IMR-90 (cell line): ENCODE measurements at regions not wholly inside any gene's neighbourhood (a gene's known extent, or its start where the extent isn't known, plus 50 kb on each side); places are given as distances from the start of the nearest gene placed in this dataset.
A peak's percentile ranks its signal among the peaks of the same experiment; 100 is the strongest.

Experiments
- ATAC-seq: fragments of 200-7000 bp; cut with Tn5 transposase; 2 replicates; pipeline ENCODE4 v1.9.1; 2020; ENCODE audit warnings: low read depth, mild to moderate bottlenecking, moderate library complexity
- BruUV-seq: library from RNA; stranded (reverse); fragments of 400-500 nt; replicated peaks from 2 replicates; lab custom pipeline; 2021; lab: Mats Ljungman, UMichigan
- CTCF ChIA-PET: fragments of 300-600 bp; formaldehyde crosslinking; extraction: SDS; loops from one replicate; lab custom pipeline; 2021; ENCODE audit warnings: antibody characterized with exemption; lab: Yijun Ruan, JAX
- POLR2A ChIA-PET: fragments of 300-600 bp; sonication (Branson Sonifier 250); formaldehyde crosslinking; loops from one replicate; lab custom pipeline; 2022; ENCODE audit warnings: antibody characterized with exemption; ENCODE audit not compliant: unreplicated experiment; lab: Charles Lee
- DNase-seq: peaks from one replicate; pipeline ENCODE4 v3.0.0; 2013
- H2AFZ ChIP-seq: replicated peaks from 2 replicates; pipeline ENCODE3; 2013; ENCODE audit warnings: low read length, mild to moderate bottlenecking; ENCODE audit not compliant: poor library complexity
- H2AK5ac ChIP-seq: 2 replicates; pipeline ENCODE4 v1.6.1; 2013; ENCODE audit warnings: low read depth, low read length, inconsistent platforms
- H2AK9ac ChIP-seq: replicated peaks from 2 replicates; pipeline ENCODE3; 2013; ENCODE audit warnings: mild to moderate bottlenecking, low read depth, low read length, moderate library complexity; ENCODE audit not compliant: poor library complexity
- H2BK120ac ChIP-seq: 2 replicates; pipeline ENCODE4 v1.6.1; 2013; ENCODE audit warnings: low read depth, low read length, inconsistent platforms
- H2BK15ac ChIP-seq: 3 replicates; pipeline ENCODE4 v1.6.1; 2013; ENCODE audit warnings: low read depth, low read length, inconsistent platforms
- H2BK20ac ChIP-seq: 2 replicates; pipeline ENCODE4 v1.6.1; 2013; ENCODE audit warnings: low read depth, mild to moderate bottlenecking, inconsistent platforms, low read length, moderate library complexity
- H2BK5ac ChIP-seq: 2 replicates; pipeline ENCODE4 v1.6.1; 2013; ENCODE audit warnings: mild to moderate bottlenecking, low read depth, low read length, inconsistent platforms; ENCODE audit not compliant: poor library complexity, severe bottlenecking
- H3K14ac ChIP-seq: replicated peaks from 2 replicates; pipeline ENCODE4 v1.6.1; 2013; ENCODE audit warnings: low read depth, low read length, inconsistent platforms
- H3K18ac ChIP-seq: 2 replicates; pipeline ENCODE4 v1.6.1; 2013; ENCODE audit warnings: low read depth, low read length, control low read depth
- H3K23ac ChIP-seq: 2 replicates; pipeline ENCODE4 v1.6.1; 2013; ENCODE audit warnings: low read depth, low read length, inconsistent platforms
- H3K27ac ChIP-seq: 2 replicates; pipeline ENCODE4 v1.5.1; 2013; ENCODE audit warnings: mild to moderate bottlenecking, control low read depth, low read length; ENCODE audit not compliant: insufficient read depth
- H3K27me3 ChIP-seq: 2 replicates; pipeline ENCODE4 v1.6.1; 2013; ENCODE audit warnings: low read length; ENCODE audit not compliant: control insufficient read depth, insufficient read depth
- H3K36me3 ChIP-seq: 2 replicates; pipeline ENCODE4 v1.6.1; 2013; ENCODE audit warnings: low read length, mixed read lengths; ENCODE audit not compliant: control insufficient read depth, insufficient read depth
- H3K4ac ChIP-seq: 2 replicates; pipeline ENCODE4 v1.6.1; 2013; ENCODE audit warnings: low read depth, low read length, inconsistent platforms
- H3K4me1 ChIP-seq: 2 replicates; pipeline ENCODE4 v1.6.1; 2013; ENCODE audit warnings: low read length, mixed read lengths; ENCODE audit not compliant: control insufficient read depth, insufficient read depth
- H3K4me2 ChIP-seq: 2 replicates; pipeline ENCODE4 v1.6.1; 2013; ENCODE audit warnings: low read depth, mild to moderate bottlenecking, control low read depth, low read length, moderate library complexity
- H3K4me3 ChIP-seq: 2 replicates; pipeline ENCODE4 v1.5.1; 2013; ENCODE audit warnings: low read depth, mild to moderate bottlenecking, control low read depth, low read length, moderate library complexity; ENCODE audit not compliant: insufficient read depth
- H3K56ac ChIP-seq: 2 replicates; pipeline ENCODE4 v1.6.1; 2013; ENCODE audit warnings: low read length, inconsistent platforms; ENCODE audit not compliant: insufficient read depth; ENCODE audit errors: extremely low read depth
- H3K79me1 ChIP-seq, 2 experiments: 2 replicates each; pipeline ENCODE4 v1.6.1; 2013; ENCODE audit warnings: low read length in 2 of 2, inconsistent platforms in 1 of 2, low read depth in 1 of 2
- H3K9ac ChIP-seq: 2 replicates; pipeline ENCODE4 v1.6.1; 2013; ENCODE audit warnings: low read depth, low read length, control low read depth
- H3K9me1 ChIP-seq: 2 replicates; pipeline ENCODE4 v1.6.1; 2013; ENCODE audit warnings: low read length, inconsistent platforms; ENCODE audit not compliant: insufficient read depth
- H3K9me3 ChIP-seq: 2 replicates; pipeline ENCODE4 v1.6.1; 2013; ENCODE audit warnings: low read length; ENCODE audit not compliant: control insufficient read depth, insufficient read depth
- H4K20me1 ChIP-seq: 2 replicates; pipeline ENCODE4 v1.6.1; 2013; ENCODE audit warnings: low read length, inconsistent platforms; ENCODE audit not compliant: insufficient read depth
- H4K5ac ChIP-seq: 2 replicates; pipeline ENCODE4 v1.6.1; 2013; ENCODE audit warnings: mild to moderate bottlenecking, low read depth, low read length, control low read depth
- H4K8ac ChIP-seq, 2 experiments: 2 replicates each; pipeline ENCODE4 v1.6.1; 2013; ENCODE audit warnings: low read depth in 2 of 2, low read length in 2 of 2, control low read depth in 1 of 2, inconsistent platforms in 1 of 2
- H4K91ac ChIP-seq: 2 replicates; pipeline ENCODE4 v1.6.1; 2013; ENCODE audit warnings: low read depth, low read length, inconsistent platforms; ENCODE audit not compliant: insufficient read depth
- FOS ChIP-seq: fragments of 150-350 bp; IDR thresholded peaks from 2 replicates; pipeline ENCODE4 v1.6.1; 2016; ENCODE audit warnings: low read depth, low read length
- MAZ ChIP-seq: IDR thresholded peaks from 2 replicates; pipeline ENCODE4 v1.6.1; 2012; ENCODE audit warnings: low read depth, mild to moderate bottlenecking, low read length, improper control_type of control experiment, moderate library complexity, borderline replicate concordance
- RAD21 ChIP-seq: IDR thresholded peaks from 2 replicates; pipeline ENCODE4 v1.6.1; 2012; ENCODE audit warnings: low read length, improper control_type of control experiment
- RFX5 ChIP-seq: IDR thresholded peaks from 2 replicates; pipeline ENCODE4 v1.8.0; 2012; ENCODE audit warnings: low read depth, mild to moderate bottlenecking, low read length, moderate library complexity
- WGBS, 2 experiments: methylation state at CpG; one replicate each; pipeline versions ENCODE4 v1.1.5 to v1.1.7; 2013; ENCODE audit warnings: missing lambda C conversion rate in 2 of 2; ENCODE audit not compliant: insufficient read length in 1 of 2; ENCODE audit errors: extremely low coverage in 2 of 2; 5-methylcytosine and 5-hydroxymethylcytosine counted together
- dilution Hi-C: fragments of 300-500 bp; cut with HindIII; formaldehyde crosslinking; loops from one replicate; pipeline ENCODE4 v1.14.3; 2018; ENCODE audit warnings: low sequenced_read_pairs; ENCODE audit not compliant: unreplicated experiment
- in situ Hi-C: fragments of 300-500 bp; cut with MboI; formaldehyde crosslinking; loops from 3 replicates; pipeline ENCODE4 v1.14.3; 2019; ENCODE audit warnings: low sequenced_read_pairs, inconsistent platforms, mixed read lengths
- intact Hi-C: fragments of 100-400 bp; cut with micrococcal nuclease; formaldehyde crosslinking; loops from 2 replicates; pipeline ENCODE4 v1.10.0; 2022

- no peak overlapping the region for H2BK15ac ChIP-seq
- H4K5ac ChIP-seq = no peak overlapping the region
- ATAC-seq = no peak
- no peaks in the 10 kb centered on the region for H3K27me3 ChIP-seq
- no peak for DNase-seq
- no peak overlapping the region for H2AK5ac ChIP-seq
- H3K36me3 ChIP-seq = no peaks in the 10 kb centered on the region
- BruUV-seq = no TSS peak
- no peak overlapping the region; the same call in 1 of the 2 replicates for H4K91ac ChIP-seq
- H3K4me2 ChIP-seq = no peak overlapping the region
- no peaks in the 10 kb centered on the region for H3K79me1 ChIP-seq
- no peak overlapping the region for H4K8ac ChIP-seq
- 100% methylated on average over 1 of the region's 2 CpGs; no CpG with 5 or more reads in 1 of the 2 experiments for WGBS, 2 experiments
- no peak overlapping the region for H3K14ac ChIP-seq
- no peak overlapping the region for H2AK9ac ChIP-seq
- no peak overlapping the region for H3K4me3 ChIP-seq
- H3K27ac ChIP-seq = no peak overlapping the region
- H3K18ac ChIP-seq = no peak overlapping the region
- TF ChIP-seq RAD21 (no peak), MAZ (no peak), FOS (no peak), RFX5 (no peak)
- no peak overlapping the region for H3K9ac ChIP-seq
- ChIA-PET CTCF (no interaction called here), POLR2A (no interaction called here)
- H3K4ac ChIP-seq = no peak overlapping the region
- in situ Hi-C loops (no loop called here), intact Hi-C loops (no loop called here), dilution Hi-C loops (no loop called here)
- H3K4me1 ChIP-seq = peaks cover 6% of the 10 kb centered on the region
- H3K9me3 ChIP-seq = no peaks in the 10 kb centered on the region
- no peaks in the 10 kb centered on the region for H3K9me1 ChIP-seq
- H2BK5ac ChIP-seq = no peak overlapping the region
- H2BK20ac ChIP-seq = peak overlapping the region; percentile 59; the same call in 1 of the 2 replicates
- no peaks in the 10 kb centered on the region for H4K20me1 ChIP-seq
- no peak overlapping the region for H2BK120ac ChIP-seq
- no peak overlapping the region for H2AFZ ChIP-seq
- no peak overlapping the region for H3K23ac ChIP-seq
- H3K56ac ChIP-seq = no peak overlapping the region
Measured at GRCh38 chr1:58842941-58843340, 59.1 kb upstream of the JUN start.
